ENCODE measurements at regions not wholly inside any gene's neighbourhood (a gene's known extent, or its start where the extent isn't known, plus 50 kb on each side); places are given as distances from the start of the nearest gene placed in this dataset.
A peak's percentile ranks its signal among the peaks of the same experiment; 100 is the strongest.

DNA sequence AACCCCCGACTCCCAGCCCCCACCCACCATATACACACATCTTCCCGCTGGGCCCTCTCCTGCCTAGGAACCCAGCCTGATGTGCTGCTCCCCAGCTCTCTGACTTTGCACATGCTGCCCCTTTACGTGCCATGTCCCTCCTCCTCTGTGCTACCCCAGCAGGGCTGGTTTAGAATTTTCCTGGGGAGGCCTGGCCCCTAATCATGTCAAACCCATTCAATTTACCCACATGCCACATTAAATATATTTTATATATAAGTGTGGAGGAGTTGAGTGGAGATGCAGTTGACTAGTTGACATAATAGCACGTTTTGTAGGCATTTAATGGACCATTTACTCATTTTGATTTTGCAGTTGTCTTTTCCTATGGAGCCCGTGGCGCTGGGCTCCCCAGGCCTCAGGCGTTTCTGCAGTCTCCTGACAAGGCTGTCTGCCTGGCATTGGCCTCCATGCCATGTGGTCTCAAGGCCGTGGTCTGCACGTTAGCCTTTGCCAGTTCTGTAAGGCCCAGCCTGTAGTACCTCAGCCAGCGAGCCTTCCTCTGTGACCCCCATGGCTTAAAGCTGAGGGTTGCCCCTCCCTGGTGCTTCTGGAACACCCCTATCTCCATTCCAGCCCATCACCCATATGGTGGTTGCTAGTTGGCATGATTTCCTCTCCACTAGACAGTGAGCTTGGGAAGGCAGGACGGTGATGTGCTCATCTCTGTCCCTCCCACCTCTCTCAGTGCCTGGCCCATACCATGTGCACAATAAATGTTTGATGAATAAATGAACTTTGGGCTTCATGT lies 155.8 kb downstream of the TLE3 start:
- DNase-seq (ENCODE audit: low spot score) = no peak

DNA sequence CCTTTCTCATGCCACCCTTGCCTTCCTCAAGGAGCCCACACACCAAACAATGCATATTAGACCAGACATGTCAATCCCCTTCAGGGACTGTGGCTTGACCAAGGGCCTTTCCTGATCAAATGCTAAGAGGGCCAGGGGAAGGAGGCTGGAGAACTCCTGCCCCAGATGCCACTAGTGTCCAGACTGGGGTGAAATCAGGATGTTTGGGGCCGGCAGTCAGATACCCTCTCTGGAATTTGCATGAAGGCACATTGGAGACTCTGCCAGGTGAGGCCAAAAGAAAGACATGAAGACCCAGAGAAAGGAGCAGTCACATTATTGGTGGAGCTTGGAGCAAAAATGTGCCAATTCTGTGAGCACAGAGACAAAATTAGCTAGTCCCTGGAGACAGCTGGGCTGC lies 154.1 kb downstream of the TLE3 start:
- no peak for DNase-seq (ENCODE audit: low spot score)

DNA sequence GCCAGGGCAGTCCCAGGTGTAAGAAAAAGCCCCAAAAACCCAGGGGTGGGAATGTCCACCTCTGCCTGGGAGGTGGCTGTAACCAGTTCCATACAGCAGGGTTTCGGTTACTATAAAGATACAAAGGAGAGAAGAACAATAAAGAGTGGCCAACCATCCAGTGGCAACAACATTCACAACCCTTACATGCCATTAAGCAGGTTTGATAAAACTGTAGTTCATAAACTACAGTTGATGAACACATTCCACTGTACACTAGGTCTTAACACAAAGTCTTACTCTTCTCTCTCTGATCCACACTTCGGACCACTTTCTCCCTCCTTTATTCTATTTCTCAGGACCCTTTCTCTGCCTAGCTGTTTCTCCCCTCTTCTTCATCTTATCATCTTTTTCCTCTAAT lies 152.0 kb downstream of the TLE3 start:
- no peak for DNase-seq (ENCODE audit: low spot score)

DNA sequence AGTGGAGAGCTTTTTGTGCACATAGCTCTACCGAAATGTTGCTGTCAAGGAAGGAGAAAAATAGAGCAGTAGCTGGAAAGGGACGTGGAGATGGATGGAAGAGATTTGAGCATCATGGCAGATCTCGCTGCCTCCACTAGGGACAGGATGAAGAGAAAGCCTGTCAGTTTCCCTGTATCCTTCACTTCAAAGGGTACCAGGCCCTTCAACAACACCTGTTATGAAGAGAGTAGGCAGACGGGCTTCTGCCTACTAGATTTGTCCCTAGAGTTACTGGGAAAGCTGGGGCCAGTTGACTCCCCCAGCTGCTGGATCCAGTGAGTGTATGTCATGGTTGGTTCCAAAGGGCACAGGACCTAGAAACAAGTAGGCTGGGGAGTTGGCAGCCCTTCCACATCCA lies 150.8 kb downstream of the TLE3 start:
- no peak for DNase-seq (ENCODE audit: low spot score)

DNA sequence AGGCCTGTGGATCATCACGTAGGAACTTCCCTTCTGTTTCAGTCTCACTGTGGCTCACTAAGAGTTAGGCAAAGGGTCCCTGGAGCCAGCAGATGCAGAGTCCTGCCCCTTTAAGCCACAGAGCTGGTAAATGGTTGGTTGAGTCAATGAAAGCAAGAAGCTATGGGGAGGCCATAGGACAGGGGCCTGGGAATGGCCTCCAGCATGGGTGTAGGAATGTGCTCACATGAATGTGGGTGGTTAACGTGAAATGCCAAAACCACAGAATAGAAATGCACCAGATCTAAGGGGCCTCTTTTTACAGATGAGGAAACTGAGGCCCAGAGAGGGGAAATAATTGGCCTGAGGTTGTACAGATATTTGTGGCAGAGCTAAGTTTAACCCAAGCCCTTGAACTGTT lies 150.3 kb downstream of the TLE3 start:
- DNase-seq (ENCODE audit: low spot score) = no peak

DNA sequence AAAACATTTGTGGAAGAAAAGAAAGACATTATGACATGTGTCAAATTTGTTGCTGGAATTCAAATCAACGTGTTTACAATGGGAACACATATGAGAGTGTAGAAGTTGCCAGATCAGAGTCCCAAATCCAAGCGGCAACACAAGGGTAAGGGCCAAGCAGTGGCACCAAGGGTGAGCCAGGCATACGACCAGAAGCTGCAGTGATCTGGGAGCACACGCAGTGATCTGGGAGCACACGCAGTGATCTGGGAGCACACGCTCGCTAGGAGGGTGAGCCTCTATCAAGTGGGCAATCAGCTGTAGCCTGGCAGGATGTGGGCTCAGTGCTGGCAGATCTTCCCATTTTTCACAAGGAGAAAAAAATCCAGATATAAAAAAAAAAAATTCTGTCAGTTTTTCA lies 148.2 kb downstream of the TLE3 start:
- DNase-seq (ENCODE audit: low spot score) = no peak

DNA sequence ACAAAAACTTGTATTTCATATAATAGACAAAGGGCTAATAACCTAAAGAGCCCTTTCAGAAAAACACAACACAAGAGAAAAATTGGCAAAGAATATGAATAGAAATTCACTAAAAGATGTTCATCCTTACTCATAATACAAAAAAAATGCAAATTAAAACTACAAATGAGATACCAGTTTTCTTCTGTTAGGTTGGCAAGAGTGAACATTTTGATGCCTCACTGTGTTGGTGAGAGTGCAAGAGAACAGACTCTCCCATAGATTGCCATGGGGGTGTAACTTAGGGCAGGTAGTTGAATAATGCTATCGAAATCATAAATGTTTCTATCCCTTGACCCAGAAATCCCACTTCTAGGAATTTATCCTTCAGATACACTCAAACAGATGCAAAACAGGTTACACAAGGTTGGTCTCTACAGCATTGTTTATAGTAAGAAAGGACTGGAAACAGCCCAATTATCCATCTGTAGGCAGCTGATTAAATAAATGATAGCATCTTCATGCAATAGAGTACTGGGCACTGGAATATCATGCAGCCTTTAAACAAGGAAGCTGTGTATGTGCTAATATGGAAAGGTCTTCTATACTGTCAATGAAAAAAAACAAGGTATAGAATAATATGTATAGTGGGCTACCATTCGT lies 146.3 kb downstream of the TLE3 start:
- no peak for DNase-seq (ENCODE audit: low spot score)

DNA sequence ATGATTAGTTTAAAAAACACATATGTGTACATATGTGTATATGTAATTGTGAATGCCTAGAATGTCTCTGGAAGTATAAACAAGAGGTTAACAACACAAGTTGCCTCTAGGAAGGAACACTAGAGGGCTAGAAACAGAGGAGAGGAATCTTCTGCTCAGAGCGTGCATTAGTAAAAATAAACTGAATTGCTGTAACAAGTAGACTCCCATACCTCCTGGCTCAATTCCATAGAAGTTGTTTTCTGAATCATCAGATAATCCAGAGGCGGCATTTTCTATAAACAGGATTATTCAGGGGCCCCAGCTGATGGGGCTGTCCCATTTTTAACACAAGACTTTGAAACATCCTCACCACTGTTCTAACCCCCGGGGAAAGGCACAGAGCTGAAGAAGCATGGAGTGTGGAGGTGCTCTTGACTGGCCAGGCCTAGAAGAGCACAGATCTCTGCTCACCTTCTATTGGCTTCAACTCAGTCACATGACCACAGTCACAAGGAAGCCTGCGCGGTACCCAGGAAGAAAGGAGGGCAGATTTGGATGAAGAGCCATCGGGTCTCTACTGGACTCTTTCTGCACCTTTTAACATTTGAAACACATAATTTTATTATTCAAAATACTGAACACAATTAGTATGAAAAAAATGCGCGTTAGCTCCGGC lies 145.7 kb downstream of the TLE3 start:
- DNase-seq (ENCODE audit: low spot score) = no peak

DNA sequence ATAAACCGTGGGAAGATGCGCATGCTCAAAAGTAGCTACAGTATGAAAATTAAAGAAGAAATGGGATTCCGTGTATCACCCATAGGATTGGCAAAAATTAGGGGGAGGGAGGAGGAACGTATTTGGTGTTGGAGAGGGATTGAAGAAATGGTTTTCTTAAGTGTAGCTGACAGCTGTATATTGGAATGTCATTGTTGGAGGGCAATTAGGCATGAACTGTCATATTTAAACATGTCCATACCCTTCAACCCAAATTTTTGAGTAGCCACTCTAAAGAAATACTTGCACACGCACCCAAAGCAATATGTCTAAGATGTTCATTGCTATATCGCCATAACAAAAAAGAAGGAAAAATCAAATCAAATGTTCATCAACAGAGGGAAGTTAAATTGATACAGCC lies 144.7 kb downstream of the TLE3 start:
- no peak for DNase-seq (ENCODE audit: low spot score)

DNA sequence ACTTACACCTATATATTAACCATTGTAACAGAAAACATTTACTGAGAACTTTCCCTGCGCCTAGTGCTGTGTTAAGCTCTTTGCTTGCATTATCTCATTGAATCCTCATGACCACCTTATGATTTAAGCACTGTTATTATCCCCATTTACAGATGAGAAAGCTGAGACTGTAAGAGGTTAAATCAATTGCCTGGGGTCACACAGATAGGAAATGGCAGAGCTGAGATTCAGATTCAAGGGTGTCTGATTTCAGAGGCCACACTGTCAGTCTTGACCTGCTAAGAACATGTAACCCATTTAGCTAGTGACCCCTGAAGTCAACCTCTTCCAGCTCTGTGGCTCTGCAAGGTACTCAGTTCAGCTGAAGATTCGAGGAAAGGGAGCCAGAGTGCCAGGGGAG lies 143.9 kb downstream of the TLE3 start:
- DNase-seq (ENCODE audit: low spot score) = no peak

DNA sequence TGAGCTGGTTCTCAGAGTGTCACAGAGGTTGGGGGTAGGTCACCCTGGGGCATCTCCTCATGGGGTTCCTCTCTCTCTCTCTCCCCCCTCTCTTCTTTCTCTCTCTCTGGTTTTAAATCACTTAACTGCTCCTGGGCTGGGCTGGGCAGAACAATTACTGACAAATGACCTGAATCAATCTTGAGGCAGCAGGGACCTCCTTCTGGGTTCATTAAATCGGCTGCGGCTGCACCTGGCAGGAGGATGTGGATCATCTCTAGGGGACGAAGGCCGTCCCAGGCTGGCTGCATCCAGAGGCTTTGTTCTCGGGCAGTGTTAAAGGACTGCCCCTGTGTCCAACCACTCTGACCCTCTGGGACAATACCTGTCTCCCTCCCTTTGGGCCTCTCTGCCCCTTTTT lies 143.1 kb downstream of the TLE3 start:
- DNase-seq (ENCODE audit: low spot score) = no peak

DNA sequence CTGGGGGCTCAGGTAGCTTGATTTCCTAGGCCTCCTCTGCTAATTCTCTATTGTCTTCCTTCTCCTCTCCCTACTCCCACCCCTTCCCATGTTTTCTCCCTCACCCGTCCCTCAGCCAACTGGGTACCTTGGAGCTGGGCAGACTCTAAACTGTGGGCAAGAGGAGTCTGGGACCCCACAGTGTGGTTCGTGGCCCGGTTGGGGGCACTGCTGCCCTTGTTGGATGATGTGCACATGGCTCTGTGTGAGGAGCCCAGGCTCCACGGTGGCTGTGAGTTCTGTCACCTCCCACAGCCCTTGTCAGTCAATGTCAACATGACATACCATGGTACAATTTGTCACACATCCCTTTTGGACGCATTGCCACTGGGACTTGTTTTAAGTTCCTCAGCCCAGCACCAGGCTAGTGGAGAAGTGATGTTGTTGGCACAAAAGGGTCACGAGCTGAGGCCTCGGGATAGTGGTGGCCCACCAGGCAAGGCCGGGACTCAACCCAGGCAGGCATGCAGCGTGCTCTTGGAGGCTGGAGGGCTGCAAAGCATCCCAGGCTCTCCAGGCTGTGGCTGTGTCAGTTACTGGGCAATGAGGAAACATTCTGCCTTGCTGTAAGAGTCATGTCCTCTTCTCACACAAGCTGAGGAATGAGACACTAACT lies 142.3 kb downstream of the TLE3 start:
- no peak for DNase-seq (ENCODE audit: low spot score)

DNA sequence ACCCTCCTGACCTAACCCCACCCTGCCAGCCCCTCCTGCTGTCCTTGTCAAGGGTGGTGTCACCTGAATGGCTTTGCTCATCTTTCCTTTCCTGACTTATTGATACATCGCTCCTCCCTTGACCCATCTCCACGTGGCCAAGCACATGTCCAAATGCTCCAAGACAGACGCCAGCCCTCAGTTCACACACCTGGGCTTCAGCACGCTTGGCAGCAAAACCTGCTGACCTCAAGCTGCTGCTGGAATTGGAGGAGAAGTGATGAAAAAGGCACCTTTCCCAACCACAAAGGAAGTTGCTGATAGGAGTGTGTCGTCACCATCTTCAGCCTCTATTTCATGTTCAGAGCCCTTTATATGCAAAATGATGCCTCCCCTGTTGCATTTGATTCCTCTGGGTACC lies 141.3 kb downstream of the TLE3 start:
- DNase-seq (ENCODE audit: low spot score) = no peak

DNA sequence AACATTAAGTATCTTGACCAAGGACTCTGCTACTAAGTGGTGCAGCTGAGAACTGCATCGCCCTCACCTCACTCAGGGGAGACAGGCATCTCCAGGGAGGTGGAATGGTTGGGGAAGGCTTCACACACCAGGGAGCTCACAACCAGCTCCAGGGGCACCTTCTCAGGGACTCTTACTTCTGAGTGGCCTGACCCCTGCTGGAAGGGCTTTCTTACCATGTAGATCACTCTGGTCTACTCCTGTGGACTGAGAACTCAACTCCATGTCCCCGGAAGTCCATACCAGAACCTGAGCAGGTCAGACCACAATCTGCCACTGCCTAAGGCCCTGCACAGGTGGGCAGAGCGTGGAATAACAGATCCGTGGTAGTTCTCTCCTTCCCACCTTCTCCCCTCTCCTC lies 140.5 kb downstream of the TLE3 start:
- no peak for DNase-seq (ENCODE audit: low spot score)

DNA sequence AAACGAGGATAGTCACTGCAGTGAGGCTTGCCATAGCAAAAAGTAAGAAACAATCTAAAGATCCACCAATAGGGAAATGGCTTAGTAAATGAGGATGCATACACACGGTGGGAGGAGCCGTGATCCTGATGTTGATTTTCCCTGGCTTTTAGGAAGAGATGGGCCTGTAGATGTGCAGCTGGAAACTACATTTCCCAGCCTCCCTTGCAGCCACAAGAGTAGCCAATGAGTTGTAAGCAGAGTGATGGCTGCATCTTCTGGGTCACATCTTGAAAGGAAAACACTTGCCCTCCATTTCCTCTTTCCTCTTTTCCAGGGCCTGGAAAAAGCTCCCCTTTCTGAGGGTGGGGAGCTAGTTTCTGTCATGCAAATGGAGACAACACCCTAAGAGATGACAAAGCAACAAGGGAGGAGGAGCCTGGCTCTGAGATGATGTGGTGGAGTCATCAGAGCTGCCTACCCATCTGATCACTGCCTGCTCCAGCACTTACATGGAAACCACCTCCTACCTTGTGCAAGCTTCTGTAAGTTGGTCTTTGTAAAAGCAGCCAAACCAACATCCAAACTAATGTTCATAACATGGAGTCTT lies 139.1 kb downstream of the TLE3 start:
- DNase-seq (ENCODE audit: low spot score) = no peak

DNA sequence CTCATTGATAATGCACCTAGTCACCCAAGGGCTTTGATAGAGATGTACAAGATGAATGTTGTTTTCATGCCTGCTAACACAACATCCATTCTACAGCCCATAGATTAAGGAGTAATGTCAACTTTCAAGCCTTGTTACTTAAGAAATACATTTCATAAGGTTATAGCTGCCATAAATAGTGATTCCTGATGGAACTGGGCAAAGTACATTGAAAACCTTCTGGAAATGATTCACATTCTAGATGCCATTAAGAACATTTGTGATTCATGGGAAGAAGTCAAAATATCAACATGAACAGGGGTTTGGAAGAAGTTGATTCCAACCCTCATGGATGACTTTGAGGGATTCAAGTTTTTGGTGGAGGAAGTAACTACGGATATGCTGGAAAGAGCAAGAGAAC lies 135.2 kb downstream of the TLE3 start:
- no peak for DNase-seq (ENCODE audit: low spot score)

DNA sequence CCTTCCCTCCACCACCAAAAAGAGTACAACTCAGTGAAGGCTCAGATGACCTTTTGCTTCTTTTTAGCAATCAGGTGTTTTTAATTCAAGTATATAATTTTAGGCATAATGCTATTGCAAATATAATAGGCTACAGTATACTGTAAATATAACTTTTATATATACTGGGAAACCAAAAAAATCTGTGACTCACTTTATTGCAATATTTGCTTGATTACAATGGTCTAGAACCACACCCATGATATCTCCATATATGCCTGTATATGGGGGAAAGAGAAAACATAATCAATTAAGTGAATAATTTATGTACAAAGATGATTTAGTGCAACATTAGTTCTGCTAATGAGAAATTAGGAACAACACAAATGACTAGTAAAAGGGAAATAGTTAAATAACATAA lies 134.3 kb downstream of the TLE3 start:
- DNase-seq (ENCODE audit: low spot score) = no peak

DNA sequence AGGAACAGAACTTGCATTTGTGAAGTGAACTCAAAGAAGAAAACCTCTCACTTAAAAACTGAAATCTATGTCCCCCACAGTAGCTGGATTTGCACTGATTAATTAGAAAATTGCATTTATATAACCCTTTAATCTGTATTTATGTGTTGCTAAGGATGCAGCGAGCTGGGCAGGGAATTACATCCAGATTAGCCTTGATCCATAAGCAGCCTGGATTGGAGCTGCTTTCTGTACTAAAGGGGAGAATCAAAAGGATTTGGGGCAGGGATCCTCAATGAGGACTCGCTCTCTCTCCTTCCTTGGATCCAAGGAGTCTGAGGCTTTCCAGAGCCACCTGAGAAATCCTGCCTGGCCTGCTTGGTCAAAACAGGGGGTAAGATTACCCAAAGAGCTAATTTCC lies 125.9 kb downstream of the TLE3 start:
- no peak for DNase-seq (ENCODE audit: low spot score)

DNA sequence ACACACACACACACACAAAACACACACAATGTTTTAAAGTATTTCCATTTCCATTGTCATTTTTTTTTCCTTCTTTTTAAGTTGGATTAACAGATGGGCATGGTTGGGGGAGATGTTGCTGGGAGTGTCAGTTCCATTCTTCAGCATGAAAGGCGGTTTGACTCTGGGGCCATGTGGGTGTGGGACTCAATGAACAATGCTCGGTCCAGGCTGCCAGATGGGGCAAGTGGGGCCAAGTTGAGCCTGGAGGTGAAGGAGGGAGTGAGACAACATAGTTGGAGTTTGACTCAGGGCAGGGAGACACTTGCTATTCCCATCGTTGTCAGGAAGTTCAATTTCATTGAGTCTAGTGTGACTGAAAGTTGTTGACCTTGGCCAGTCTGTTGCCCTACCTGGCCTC lies 125.3 kb downstream of the TLE3 start:
- no peak for DNase-seq (ENCODE audit: low spot score)

DNA sequence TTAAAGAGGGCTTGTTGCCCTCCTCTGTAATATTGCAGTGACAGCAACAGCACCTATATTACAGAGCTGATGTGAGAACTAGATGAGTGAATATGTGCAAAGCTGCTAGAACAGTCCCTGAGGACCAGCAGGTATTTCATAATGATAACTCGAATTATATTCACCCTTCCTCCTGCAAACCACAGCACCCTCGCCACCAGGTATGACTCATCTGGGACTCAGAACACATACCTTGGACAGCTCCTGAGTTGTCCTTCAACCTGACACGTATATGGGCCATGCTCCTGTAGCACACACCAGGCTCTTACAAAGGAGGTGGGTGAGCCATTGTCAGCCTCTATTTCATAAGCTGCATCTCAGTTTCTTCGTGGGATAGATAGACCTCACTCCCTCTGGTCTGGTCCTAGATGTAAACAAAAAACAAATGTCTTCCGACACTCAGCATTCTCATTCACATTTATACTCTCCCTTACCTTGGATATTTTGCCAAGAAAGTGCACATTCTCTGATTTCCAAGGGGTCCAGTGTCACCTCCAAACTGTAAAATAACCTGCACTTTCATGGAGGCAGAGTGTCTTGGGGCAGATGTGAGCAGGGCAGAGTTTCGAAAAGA lies 124.5 kb downstream of the TLE3 start:
- DNase-seq (ENCODE audit: low spot score) = peak; percentile 22

DNA sequence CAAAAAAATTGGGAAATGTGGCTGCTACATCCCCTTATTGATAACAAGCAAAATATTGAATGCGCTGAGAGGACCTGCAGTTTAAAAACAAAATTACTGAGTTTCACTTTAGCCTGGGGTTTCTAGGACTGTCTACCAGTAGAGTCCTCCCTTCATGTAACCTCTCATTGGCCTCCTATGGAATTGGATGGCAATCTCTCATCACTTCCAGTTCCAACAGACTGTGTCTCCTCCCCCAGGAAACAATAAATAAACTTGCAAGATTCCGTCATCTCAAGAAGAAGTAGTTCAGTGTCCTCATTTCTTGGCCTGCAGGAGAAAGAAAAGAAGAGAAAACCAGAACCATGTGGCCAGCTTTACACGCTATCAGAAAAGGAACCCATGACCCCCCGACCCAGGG lies 123.8 kb downstream of the TLE3 start:
- DNase-seq (ENCODE audit: low spot score) = no peak

DNA sequence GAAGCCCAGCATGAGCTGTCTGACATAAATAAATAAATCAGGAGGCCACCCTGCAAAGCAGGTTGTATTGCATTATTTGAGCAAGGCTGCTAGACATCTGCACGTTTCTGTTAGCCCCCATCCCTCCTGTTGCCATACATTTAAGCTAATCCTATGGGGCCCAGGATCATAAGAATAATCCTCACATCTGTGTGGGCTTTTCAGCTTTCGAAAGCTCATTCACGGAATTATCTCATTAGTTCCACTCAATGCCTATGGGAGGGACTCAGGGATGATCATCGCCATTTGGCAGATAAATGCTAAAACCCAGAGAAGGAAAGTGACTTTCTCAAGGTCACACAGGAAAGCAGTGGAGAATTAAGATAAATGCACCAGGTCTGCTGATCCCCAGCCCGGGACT lies 123.4 kb downstream of the TLE3 start:
- no peak for DNase-seq (ENCODE audit: low spot score)

Data from umbilical cord (tissue), 1 donor.